D721Med (cell line): ENCODE measurements at regions not wholly inside any gene's neighbourhood (a gene's known extent, or its start where the extent isn't known, plus 50 kb on each side); places are given as distances from the start of the nearest gene placed in this dataset.
"Not testable (repeated sequence)": the region's sequence is repeated elsewhere in the genome, so short reads cannot be mapped to it uniquely, and the experiment has no call there.

Experiments
- DNase-seq: peaks from one replicate; pipeline ENCODE4 v3.0.0; 2011; ENCODE audit warnings: low spot score; ENCODE audit not compliant: insufficient read length
- FAIRE-seq: peaks from 2 replicates; lab custom pipeline; 2011; peaks lifted over from hg19 to GRCh38; lab: Jason Lieb, UNC
- CTCF ChIP-seq: IDR thresholded peaks from 2 replicates; pipeline ENCODE4 v1.5.1; 2012; ENCODE audit warnings: mild to moderate bottlenecking, control low read depth; ENCODE audit not compliant: insufficient read depth; ENCODE audit errors: missing control alignments

GRCh38 chr14:45810152-45810872, 557.3 kb upstream of the MIS18BP1 start:
- FAIRE-seq (no peak), DNase-seq (no peak)
- TF ChIP-seq CTCF = no peak

GRCh38 chr14:45807178-45807899, 554.3 kb upstream of the MIS18BP1 start:
- no peak for FAIRE-seq

GRCh38 chr14:45799511-45799910, 546.5 kb upstream of the MIS18BP1 start:
- DNase-seq (no peak), FAIRE-seq (no peak)
- TF ChIP-seq CTCF = no peak

More at GRCh38 chr14:45807178-45807899, 554.3 kb upstream of the MIS18BP1 start:
- DNase-seq = no peak
- TF ChIP-seq CTCF = no peak

- no peak for FAIRE-seq
- TF ChIP-seq CTCF = no peak
- DNase-seq = no peak
These were observed 545.7 kb upstream of the MIS18BP1 start for GRCh38 chr14:45798659-45799058.

GRCh38 chr14:45796006-45796405, 543.0 kb upstream of the MIS18BP1 start:
- not testable (repeated sequence) for FAIRE-seq, DNase-seq

- no peak for FAIRE-seq
- no peak for TF ChIP-seq CTCF
- DNase-seq = no peak
These were observed 540.1 kb upstream of the MIS18BP1 start for GRCh38 chr14:45793081-45793480.

- FAIRE-seq (no peak), DNase-seq (no peak)
- TF ChIP-seq CTCF = no peak
These were observed 537.3 kb upstream of the MIS18BP1 start for GRCh38 chr14:45790293-45790692.
